CD4-positive, alpha-beta T cell treated with Interleukin-21 for 1 hour (primary cell): ENCODE measurements at regions not wholly inside any gene's neighbourhood (a gene's known extent, or its start where the extent isn't known, plus 50 kb on each side); places are given as distances from the start of the nearest gene placed in this dataset.

Experiments
- DNase-seq: peaks from one replicate; pipeline ENCODE4 v3.0.0-alpha.2; 2020

DNA sequence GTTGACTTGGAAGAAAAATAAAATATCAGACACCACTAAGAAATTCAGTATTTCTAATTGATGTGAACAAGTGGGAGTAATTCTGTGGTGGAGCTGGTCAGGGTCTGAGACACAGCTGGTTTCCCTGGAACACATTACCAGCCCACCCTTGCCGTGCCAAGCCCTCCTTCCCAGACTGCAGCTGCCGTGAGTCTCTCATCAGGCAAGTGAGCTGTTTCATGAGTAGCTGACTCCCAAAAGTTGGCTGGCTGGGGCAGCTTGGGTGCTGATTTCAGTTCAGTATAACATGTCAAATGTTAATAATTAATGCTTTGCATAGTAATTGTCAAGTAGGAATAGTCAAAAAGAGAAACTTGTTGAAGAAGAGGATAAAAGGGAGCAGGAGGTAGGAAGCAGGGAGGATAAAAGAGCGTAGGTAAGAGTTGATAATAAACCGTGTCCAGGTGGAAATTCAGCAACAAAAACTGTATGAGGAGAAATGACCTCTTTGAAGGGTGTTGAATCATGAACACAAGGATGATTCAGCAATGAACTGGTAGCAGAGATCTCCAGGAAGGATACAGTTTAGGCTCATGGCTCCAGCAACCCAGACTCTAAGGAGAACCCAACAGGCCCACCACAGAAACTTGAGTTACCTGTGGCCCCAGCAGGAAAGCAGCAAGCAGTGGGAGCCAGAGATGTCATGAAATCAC is 110.9 kb upstream of the SSTR4 start:
- DNase-seq = no peak

GRCh38 chr20:22924949-22925612 is 110.0 kb upstream of the SSTR4 start:
- no peak for DNase-seq

DNA sequence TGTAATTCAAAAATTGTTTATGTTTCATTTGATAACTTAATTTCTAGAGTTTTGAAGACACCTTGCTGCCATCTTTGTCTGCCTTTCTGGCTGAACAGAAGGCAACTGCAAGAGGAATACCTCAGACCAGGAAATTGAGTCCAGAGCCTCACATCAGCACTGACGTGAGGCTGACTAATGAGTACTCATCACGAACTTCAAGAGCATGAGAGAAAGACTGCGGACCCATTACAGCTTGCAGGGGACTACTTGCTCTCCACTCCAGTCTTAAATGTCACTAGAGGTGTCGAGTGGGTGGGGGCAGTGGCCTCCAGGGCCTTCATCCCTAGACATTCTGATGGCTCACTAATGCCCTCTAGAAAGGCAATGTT is 109.5 kb upstream of the SSTR4 start:
- no peak for DNase-seq

- no peak for DNase-seq
Observed at GRCh38 chr20:22927537-22927936, 107.6 kb upstream of the SSTR4 start.

DNA sequence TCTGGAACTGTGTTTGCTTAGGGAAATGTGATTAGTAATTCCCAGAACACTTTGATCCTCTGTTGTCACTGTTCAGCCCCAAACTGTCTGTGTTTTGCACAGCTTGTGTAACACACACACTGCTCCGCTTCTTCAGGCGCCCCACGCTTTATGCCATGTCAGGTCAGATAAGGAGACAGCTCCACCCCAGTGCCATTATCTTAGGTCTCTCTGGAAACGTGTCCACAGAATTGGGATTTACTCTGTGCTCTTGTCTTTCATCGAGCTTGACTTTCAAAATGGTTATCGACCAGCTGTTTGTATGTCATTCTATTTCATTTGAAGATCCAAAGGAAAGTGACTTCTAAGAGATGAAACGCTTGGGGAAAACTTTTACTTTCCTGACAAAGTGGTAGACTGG is 106.4 kb upstream of the SSTR4 start:
- DNase-seq = no peak

DNA sequence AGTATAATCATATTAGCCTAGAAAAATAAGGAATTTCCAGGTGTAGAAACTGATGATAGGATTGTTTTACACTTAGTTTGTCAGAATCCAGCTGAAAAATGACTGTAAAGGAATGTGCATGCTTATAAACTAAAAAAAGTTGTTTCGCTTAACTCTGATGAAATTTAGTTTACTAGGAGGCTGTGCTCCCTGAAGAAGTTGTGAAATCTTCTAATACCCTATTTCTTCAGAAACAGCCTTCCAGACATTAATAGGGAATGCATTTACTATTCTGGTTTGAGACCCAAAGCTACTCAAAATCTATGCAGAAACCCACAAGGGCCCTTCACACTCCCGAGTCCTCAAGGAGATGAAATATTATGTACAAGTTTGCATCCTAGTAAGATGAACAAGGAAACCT is 105.5 kb upstream of the SSTR4 start:
- no peak for DNase-seq

DNA sequence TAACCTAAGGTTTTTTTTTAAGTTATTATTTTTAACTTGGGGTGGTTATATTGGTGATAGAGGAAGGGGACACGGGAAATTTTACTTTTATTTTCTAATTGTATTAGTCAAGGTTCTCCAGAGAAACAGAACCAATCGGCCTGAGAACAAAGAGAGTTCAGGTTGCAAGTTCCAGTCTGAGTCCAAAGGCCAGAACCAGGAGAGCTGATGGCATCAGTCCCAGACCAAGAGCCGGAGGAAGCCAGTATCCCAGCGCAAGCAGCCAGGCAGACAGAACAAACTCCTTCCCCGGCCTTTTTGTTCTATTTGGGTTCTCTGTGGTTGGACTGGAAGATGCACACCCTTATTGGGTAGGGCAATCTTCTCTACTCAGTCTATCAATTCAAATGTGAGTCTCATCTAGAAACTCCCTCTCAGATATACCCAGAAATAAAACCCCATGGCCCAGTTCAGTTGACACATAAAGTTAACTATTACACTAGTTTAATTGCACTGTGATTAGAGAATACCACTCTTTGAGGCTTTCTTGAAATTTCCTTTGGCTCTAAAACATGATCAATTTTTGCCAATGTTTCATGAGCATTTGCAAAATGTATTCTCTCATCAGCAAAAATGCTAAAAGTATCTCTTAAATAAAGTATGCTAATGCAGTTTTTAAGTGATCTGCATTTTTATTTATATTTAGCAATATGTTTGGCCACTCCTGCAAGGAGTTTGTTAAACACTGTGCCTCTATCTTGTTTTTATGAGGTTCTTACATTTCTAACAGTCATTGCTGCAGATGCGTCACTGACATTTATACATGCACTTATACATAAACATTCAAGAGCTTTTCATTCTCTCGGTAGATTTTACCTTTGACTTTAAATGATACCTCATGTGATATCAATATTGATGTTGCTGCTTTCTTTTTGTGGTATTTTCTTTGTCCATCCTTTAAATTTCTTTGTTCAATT is 103.2 kb upstream of the SSTR4 start:
- no peak for DNase-seq

DNA sequence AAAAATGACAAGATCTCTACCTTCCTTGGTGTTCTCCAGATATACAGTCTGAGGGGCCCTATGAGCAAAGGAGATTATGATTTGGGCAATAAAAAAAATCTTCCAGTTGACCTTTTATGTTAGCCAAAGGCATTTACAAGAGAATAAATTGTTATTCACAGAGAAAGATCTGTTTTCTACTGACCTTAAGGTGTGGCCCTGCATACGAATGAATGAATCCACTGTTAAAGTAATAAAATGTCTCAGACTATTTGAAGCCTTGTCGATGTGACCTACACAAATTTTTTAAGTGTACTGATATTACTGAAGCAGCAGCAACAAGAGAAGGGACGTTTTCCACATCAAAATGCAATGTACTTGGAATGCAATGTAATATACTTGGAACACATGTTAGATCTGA is 95.9 kb upstream of the SSTR4 start:
- no peak for DNase-seq

GRCh38 chr20:22940350-22940749 is 94.8 kb upstream of the SSTR4 start:
- no peak for DNase-seq

DNA sequence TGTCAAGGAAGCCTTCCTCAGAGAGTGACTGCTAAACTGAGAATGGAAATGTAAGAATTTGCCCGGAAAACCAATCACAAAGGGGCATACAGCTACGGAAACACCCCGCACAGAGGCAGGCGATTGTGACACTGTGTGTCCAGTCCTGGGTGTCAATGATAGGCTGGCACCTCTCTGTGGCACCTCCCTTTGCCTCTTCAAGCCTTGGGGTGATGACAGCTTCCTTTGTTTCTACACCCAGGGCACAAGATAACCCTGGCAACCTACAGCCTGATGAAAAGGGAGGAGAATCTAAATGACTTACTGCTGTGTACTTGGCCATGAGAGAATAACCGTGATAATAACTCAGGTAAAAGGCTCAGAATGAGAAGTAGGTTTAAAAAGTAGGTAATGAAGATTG is 93.6 kb upstream of the SSTR4 start:
- no peak for DNase-seq

GRCh38 chr20:22942742-22943141 is 92.4 kb upstream of the SSTR4 start:
- DNase-seq = no peak

- DNase-seq = no peak
Observed at GRCh38 chr20:22944062-22944461, 91.0 kb upstream of the SSTR4 start.

- DNase-seq = no peak
Observed at GRCh38 chr20:22944936-22945335, 90.2 kb upstream of the SSTR4 start.

- no peak for DNase-seq
Observed at GRCh38 chr20:22946596-22946995, 88.5 kb upstream of the SSTR4 start.

GRCh38 chr20:22949331-22950109 is 85.6 kb upstream of the SSTR4 start:
- DNase-seq = no peak

DNA sequence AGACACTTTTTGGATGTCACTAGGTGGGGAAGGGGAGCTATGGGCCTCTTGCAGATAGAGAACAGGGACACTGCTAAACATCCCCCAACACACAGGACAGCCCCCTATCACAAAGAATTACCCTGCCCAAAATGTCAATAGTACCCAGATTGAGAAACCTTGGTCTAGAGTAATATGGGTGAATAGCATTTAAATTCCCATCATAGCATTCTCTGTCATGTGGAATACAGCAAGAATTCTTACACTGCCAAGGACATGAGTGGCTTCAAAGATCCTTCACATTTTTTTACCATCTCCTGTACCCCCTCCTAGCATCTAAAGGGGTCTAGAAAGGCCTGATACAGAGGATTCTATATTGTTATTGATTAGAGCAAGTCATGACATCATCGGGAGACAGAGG is 83.1 kb upstream of the SSTR4 start:
- no peak for DNase-seq

DNA sequence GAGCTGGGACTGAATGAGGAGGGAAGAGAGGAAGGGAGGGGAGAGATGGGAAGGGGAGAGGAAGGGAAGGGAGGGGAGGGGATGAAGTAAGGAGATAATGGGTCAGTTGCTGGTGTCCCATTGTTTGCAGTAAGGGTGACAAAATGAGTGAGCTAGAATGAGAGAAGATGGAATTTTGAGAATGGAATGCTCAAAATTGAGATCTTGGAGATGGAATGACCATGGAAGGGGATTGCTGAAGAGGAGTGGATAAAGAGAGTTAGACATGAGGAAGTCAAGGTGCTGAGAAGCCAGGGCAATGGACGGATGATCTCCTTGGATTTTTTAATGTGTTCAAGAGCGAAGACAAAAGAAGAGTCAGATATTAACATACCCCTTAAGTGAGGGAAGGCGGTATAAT is 80.5 kb upstream of the SSTR4 start:
- DNase-seq = no peak

- DNase-seq = no peak
Observed at GRCh38 chr20:22958390-22958789, 76.7 kb upstream of the SSTR4 start.

DNA sequence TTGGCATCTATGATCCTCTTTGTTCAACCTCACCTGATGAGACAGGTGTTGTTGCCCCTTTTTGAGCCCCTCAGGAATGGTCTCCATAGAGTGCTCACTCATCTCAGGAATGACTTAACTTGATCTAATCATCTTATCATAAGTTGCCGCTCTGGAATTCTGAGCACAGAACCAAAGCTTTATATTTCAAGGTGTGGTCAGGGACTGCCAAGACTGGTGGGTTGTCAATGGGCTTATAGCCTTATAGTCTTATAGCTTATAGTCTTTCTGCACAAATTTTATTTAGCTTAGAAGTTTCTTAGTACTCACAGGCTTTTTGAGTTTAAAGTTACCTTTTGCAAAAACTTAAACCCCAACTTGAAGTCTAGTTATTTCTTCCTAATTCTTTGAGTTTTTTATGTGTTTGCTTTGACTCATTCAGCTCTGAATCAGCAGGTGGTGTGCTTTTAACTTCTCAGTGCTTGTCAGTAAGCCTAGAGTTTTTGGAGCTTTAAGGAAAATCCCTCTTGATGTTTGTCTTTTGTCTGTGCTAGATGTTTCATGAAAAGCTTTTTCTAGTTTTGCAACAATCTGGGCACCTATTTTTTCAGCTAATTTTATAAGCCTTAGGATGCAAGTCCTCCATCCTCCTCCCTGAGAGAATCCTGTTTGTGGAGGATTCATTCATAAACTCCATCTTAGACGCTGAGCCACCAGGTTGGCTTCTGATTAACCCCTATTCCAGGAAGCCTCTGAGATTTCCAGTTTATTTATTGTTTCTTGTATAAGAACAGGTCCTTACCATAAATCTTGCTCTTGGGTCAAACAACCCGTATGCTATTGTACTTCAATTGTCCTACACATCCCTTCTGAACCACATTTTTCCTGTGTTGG is 72.3 kb upstream of the SSTR4 start:
- DNase-seq = no peak

- DNase-seq = no peak
Observed at GRCh38 chr20:22963581-22963980, 71.5 kb upstream of the SSTR4 start.

DNA sequence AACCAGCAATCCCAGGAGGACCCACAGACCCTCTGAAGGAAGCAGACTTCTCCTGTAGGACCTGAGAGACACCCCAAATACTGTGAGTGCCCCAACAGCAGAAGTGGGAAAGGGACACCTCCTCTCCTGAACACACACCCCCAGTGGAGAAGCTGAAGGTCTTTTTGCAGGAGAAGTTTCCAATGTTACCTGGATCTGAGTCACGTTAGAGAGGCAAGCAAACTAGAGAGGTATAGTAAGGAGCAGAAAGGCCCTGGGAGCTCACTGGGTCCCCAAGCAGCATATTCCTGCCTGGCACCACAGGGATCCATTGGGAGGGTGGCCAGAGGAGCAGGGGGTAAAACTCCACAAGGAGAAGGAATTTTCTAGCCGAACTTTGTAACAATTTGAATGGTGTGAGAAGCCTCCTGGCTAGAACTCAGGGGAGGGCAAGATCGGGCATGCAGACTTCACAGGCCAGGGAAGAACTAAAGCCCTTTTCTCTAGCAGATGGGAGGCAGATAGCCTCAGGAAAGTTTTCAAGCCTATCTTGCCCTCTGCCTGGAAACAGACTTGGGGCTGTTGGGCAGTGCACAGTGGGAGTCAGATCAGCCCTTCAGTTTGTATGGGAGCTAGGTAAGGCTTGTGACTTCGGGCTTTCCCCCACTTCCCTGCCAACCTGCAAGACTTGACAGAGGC is 68.2 kb upstream of the SSTR4 start:
- no peak for DNase-seq
